Activated CD4-positive, CD25-positive, alpha-beta regulatory T cell treated with anti-CD3 and anti-CD28 coated beads, Interleukin-2, amount 50 U/mL, for 16 hours (primary cell): ENCODE measurements at regions not wholly inside any gene's neighbourhood (a gene's known extent, or its start where the extent isn't known, plus 50 kb on each side); places are given as distances from the start of the nearest gene placed in this dataset.

Experiments
- DNase-seq: peaks from one replicate; pipeline ENCODE4 v3.0.0-alpha.2; 2020; ENCODE audit warnings: low read depth, low spot score

DNA sequence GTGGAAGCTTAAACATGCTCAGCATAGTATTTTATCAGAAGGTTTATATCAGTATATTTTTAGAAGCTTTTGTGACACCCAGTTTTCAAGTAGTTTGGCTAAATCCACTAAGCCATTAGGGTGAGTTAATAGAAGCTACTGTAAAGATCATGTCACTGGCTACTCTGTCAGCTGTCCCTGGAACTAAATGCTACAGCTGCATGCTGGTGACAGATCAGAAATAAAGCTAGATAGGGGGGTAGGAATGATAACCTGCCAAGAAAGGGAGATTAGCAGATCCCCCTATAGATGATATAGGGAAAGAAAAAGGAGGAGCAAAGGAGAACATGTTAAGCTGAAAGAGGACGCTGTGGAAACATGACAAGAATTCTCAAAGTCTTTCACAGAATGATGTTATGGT is 363.2 kb downstream of the QKI start:
- no peak for DNase-seq

- DNase-seq, result no peak
These were observed 362.6 kb downstream of the QKI start for GRCh38 chr6:163776906-163777686.

- DNase-seq, result no peak
These were observed 361.8 kb downstream of the QKI start for GRCh38 chr6:163776196-163776905.

- no peak for DNase-seq
These were observed 360.8 kb downstream of the QKI start for GRCh38 chr6:163775313-163775712.

GRCh38 chr6:163774485-163774884 is 360.0 kb downstream of the QKI start:
- no peak for DNase-seq

GRCh38 chr6:163773646-163774045 is 359.1 kb downstream of the QKI start:
- DNase-seq, result no peak

GRCh38 chr6:163772701-163773100 is 358.2 kb downstream of the QKI start:
- DNase-seq, result no peak

- DNase-seq, result no peak
These were observed 356.7 kb downstream of the QKI start for GRCh38 chr6:163771180-163771579.

GRCh38 chr6:163768905-163769304 is 354.4 kb downstream of the QKI start:
- DNase-seq, result no peak

DNA sequence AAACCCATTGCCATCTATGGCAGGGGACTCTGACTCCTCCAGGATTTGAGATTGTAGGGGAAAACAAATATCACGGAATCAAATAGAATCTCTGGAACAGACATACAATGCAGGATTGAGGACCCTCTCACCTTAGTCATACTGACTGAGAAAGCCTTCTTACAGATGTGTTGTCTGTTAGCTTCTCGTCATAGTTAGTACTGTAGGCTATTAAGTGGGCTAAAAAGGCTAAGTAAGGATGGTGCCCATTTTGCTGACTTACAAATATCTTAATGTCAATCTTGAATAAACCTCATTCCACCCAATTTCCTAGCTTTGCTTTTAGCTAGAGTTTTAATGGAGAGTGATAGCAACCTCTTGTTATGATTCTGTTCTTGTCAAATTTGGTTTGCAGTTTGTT is 352.4 kb downstream of the QKI start:
- no peak for DNase-seq

DNA sequence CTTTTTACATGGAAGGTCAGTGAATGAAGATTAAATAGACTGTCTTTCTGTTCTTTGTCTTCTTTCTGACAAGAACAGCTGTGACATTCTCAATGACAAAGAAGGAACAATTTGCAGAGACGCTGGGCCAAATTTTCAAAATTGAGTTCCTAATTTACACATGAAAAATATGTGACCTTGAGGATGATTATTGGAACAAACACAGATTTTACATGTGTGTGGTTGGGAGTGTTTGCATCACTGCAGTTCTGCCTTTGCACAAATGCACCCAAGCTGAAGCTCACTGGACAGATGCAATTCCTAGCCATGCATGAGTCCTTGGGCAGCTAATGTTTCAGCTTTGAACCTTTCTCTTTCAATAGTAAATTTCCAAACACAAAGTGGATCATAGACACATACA is 350.8 kb downstream of the QKI start:
- DNase-seq, result no peak

GRCh38 chr6:163764565-163764964 is 350.0 kb downstream of the QKI start:
- no peak for DNase-seq

DNA sequence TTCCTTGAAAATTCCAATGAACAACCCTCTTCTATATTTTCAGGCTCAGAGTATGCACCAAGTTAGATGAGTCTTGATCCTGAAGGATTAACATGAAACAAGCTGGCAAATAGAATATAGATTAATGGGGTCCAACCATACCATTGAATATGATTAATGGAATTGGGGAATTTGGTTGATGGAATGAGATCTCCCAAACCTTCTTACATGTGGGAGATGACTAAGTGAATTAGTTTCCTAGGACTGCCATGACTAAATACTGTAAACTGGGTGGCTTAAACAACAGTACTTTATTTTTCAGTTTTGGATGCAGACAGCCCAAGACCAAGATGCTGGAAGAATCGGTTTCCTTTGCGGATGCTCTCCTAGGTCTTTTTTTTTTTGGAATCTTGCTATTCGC is 347.0 kb downstream of the QKI start:
- DNase-seq, result no peak

GRCh38 chr6:163760860-163761259 is 346.3 kb downstream of the QKI start:
- no peak for DNase-seq

- no peak for DNase-seq
These were observed 345.0 kb downstream of the QKI start for GRCh38 chr6:163759542-163759941.

DNA sequence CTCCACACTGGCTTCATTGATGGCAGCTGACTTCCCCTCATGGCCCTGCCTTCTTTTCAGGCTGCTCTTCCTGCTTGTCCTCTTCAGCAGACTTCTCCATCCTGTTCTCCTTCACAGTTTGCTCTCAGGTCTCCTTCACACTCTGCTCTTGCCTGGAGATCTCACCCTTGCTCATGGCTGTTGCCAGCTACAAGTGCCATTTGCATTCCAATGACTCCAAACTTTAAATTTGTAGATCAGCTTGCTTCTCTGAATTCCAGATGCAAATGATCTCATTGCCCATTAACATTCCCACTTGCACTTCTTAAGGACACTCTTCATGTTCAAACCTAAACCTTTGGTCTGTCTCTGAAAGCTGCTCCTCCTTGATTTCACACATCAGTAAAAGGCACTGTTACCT is 343.0 kb downstream of the QKI start:
- DNase-seq, result no peak

DNA sequence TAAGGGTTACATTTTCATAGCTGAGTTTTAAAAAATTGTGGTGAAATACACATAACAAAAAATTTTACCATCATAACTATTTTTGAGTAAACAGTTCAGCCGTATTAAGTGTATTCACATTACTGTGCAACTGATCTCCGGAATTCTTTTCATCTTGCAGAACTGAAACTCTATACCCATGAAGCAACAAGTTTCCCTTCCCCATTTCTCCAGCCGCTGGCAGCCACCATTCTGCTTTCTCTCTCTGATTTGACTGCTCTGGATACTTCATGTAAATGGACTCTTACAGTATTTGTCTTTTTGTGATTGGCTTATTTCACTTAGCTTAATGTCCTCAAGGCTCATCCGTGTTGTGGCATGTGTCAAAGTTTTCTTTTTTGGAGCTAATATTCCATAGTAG is 341.6 kb downstream of the QKI start:
- DNase-seq, result no peak

DNA sequence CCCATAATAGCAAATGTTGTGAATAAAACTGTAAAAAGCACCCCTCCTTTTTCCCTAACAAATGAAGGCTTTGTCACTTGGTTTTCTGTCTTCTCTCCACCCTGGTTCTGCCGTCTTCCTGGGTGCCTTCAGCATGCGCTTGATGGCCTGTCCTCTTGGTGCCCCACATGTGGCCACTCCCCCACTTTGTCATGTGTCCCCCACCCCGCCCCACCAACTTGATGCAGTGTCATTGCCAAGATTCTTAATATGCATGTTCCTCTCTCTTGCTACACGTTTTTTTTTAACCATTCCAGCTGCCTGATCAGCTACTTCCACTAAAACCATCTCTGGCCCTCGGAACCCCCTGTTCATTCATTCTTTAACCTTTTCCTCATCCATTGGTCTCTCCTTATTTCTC is 340.3 kb downstream of the QKI start:
- no peak for DNase-seq

DNA sequence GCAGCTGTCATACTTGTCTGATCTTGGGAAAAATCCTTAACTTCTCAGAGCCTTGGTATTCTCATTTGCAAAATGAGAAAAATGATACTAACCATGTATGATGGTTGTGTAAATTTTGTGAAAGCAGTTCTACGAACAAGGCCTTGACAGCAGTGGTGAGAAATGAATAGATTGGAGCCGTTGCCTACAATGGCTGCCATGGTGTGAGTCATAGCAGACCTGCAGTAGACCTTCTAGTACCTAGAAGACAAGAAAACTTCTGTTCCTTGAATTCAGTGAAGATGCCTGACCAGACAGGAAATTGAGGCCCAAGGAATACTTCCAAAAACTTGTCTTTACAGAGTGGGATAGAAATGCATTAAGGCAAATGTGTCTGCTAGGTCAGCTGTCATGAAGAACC is 338.9 kb downstream of the QKI start:
- DNase-seq, result no peak

GRCh38 chr6:163752446-163752845 is 337.9 kb downstream of the QKI start:
- DNase-seq, result no peak

GRCh38 chr6:163751032-163751525 is 336.6 kb downstream of the QKI start:
- no peak for DNase-seq

GRCh38 chr6:163750431-163751031 is 336.0 kb downstream of the QKI start:
- DNase-seq, result no peak

DNA sequence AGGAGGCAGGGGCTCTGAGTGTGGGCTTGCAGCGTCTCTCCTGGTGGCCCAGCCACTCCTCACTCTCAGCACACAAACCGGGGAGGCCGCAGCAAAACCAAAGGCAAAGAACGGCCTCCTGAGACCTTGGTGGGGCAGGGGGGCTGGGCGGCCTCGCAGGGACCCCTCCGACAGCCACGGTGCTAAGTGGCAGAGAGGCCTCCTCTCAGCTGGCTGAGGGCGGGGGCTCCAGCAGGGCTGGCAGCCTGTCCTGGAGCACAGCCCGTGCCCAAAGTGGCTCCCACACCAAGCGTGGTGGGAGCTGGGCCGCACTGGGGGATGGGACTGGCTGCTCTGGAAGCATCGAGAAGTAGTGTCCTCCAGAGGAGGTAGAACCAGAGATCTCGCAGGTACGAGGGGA is 334.4 kb downstream of the QKI start:
- DNase-seq, result no peak
